ENCODE measurements at regions not wholly inside any gene's neighbourhood (a gene's known extent, or its start where the extent isn't known, plus 50 kb on each side); places are given as distances from the start of the nearest gene placed in this dataset.

DNA sequence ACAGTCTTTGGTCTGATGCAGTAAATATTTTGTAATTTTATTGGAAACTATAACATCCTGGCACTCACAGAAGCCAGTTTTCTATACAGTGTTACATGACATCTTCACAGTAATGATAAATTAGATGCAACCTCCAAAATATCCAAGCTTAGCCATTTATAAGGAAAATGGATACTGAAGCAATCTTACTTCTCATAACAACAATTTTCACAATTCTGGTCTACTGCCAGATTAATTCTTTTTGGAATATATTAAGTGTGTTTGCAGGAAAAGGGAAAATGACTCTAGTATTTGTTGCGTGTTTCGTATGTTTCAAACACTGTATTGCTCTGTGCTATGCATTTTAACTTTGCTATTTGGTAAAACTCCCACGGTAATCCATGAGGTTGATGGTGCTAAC is 1870.9 kb downstream of the ARAP2 start:
- peaks cover 3% of the 10 kb centered on the region for H3K9me3 Mint-ChIP-seq (ENCODE audit: low read depth, unreplicated experiment)
- no TSS peak for BruUV-seq (replicated peaks)
- H3K36me3 Mint-ChIP-seq (ENCODE audit: insufficient read depth, unreplicated experiment): no peaks in the 10 kb centered on the region
- intact Hi-C loops (cut with micrococcal nuclease; ENCODE audit: unreplicated experiment): no loop called here
- TF ChIP-seq, protein P1, sequence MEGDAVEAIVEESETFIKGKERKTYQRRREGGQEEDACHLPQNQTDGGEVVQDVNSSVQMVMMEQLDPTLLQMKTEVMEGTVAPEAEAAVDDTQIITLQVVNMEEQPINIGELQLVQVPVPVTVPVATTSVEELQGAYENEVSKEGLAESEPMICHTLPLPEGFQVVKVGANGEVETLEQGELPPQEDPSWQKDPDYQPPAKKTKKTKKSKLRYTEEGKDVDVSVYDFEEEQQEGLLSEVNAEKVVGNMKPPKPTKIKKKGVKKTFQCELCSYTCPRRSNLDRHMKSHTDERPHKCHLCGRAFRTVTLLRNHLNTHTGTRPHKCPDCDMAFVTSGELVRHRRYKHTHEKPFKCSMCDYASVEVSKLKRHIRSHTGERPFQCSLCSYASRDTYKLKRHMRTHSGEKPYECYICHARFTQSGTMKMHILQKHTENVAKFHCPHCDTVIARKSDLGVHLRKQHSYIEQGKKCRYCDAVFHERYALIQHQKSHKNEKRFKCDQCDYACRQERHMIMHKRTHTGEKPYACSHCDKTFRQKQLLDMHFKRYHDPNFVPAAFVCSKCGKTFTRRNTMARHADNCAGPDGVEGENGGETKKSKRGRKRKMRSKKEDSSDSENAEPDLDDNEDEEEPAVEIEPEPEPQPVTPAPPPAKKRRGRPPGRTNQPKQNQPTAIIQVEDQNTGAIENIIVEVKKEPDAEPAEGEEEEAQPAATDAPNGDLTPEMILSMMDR (IDR thresholded peaks at IDR 0.05; ENCODE audit: unreplicated experiment): no peak
- H3K27ac Mint-ChIP-seq (ENCODE audit: unreplicated experiment): no peak overlapping the region
- no peak for DNase-seq
- H3K4me3 Mint-ChIP-seq (ENCODE audit: low read depth, unreplicated experiment): no peak overlapping the region
- CTCF ChIA-PET: no interaction called here
- no peaks in the 10 kb centered on the region for H3K4me1 Mint-ChIP-seq (ENCODE audit: low read depth, unreplicated experiment)
- no peaks in the 10 kb centered on the region for H3K27me3 Mint-ChIP-seq (ENCODE audit: unreplicated experiment)

DNA sequence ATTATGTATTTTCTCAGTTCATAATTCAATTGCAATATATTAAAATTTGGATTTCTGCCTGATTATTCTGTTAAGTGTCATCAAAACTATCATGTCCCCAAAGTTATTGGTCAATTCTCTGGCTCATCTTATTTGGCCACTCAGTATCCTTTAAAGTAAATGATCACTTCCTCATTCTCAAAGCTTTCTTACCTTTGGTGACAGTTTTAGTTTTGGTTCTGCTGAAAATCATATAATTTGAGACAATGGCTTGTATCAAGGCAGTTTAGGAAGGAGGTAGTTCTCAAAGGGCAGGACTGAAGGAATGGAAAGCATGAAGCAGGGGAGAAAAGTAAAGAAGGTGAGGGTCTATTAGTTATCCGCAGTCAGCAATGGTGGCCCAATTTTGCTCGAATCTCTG is 1832.1 kb downstream of the ARAP2 start:
- Mint-ChIP-seq H3K9me3 (ENCODE audit: low read depth, unreplicated experiment) (peaks cover 5% of the 10 kb centered on the region), H3K36me3 (ENCODE audit: insufficient read depth, unreplicated experiment) (no peaks in the 10 kb centered on the region), H3K27ac (ENCODE audit: unreplicated experiment) (no peak overlapping the region), H3K4me1 (ENCODE audit: low read depth, unreplicated experiment) (no peaks in the 10 kb centered on the region), H3K27me3 (ENCODE audit: unreplicated experiment) (no peaks in the 10 kb centered on the region), H3K4me3 (ENCODE audit: low read depth, unreplicated experiment) (no peak overlapping the region)
- BruUV-seq (replicated peaks): no TSS peak
- TF ChIP-seq, protein P1 (IDR thresholded peaks at IDR 0.05; ENCODE audit: unreplicated experiment): no peak
- CTCF ChIA-PET: no interaction called here
- intact Hi-C loops (cut with micrococcal nuclease; ENCODE audit: unreplicated experiment): no loop called here
- DNase-seq: no peak

DNA sequence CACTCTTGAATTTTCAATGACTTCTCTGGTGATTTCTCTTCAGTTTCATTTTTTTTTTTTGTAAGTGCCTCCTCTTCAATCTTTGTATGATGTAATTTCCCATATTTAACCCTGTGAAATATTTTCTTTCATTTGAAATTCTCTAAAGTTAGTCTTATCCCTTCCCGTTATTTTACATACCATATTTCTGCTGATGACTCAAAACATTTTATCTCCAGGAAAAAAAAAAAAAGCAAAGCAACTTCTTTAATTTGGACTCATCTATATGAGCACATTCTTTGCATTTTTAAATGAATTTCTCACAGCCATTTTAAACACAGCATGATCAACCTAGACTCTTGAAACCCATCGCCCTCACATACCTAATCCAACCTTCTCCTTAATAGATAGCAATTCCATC is 1831.4 kb downstream of the ARAP2 start:
- H3K36me3 Mint-ChIP-seq (ENCODE audit: insufficient read depth, unreplicated experiment): no peaks in the 10 kb centered on the region
- no peak overlapping the region for H3K4me3 Mint-ChIP-seq (ENCODE audit: low read depth, unreplicated experiment)
- H3K27ac Mint-ChIP-seq (ENCODE audit: unreplicated experiment): no peak overlapping the region
- BruUV-seq (replicated peaks): no TSS peak
- no peaks in the 10 kb centered on the region for H3K4me1 Mint-ChIP-seq (ENCODE audit: low read depth, unreplicated experiment)
- TF ChIP-seq, protein P1 (IDR thresholded peaks at IDR 0.05; ENCODE audit: unreplicated experiment): no peak
- H3K9me3 Mint-ChIP-seq (ENCODE audit: low read depth, unreplicated experiment): peaks cover 5% of the 10 kb centered on the region
- no peak for DNase-seq
- intact Hi-C loops (cut with micrococcal nuclease; ENCODE audit: unreplicated experiment): no loop called here
- no peaks in the 10 kb centered on the region for H3K27me3 Mint-ChIP-seq (ENCODE audit: unreplicated experiment)
- CTCF ChIA-PET: no interaction called here

DNA sequence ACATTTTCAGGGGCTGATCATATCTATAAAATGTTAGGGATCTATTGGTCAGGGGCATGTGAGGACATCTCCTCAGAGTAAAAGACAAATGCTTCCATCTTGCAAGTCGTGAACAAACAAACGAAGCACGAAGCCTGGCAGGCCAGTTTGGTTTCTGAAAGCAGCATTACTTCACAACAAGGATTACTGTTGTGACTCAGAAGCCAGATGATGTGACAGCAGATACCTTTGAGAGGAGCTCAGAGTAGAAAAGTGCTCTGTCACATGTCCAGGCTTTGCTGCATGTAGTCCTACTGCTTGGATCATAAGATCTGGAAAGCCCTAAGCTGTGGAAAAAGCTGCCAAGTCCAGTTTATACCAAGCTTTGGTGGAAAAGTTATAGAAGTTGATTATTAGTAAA is 1827.2 kb downstream of the ARAP2 start:
- H3K27ac Mint-ChIP-seq (ENCODE audit: unreplicated experiment): no peak overlapping the region
- no TSS peak for BruUV-seq (replicated peaks)
- no peaks in the 10 kb centered on the region for H3K36me3 Mint-ChIP-seq (ENCODE audit: insufficient read depth, unreplicated experiment)
- TF ChIP-seq, protein P1 (IDR thresholded peaks at IDR 0.05; ENCODE audit: unreplicated experiment): no peak
- no peak overlapping the region for H3K4me3 Mint-ChIP-seq (ENCODE audit: low read depth, unreplicated experiment)
- H3K4me1 Mint-ChIP-seq (ENCODE audit: low read depth, unreplicated experiment): no peaks in the 10 kb centered on the region
- peaks cover 2% of the 10 kb centered on the region for H3K9me3 Mint-ChIP-seq (ENCODE audit: low read depth, unreplicated experiment)
- no peak for DNase-seq
- H3K27me3 Mint-ChIP-seq (ENCODE audit: unreplicated experiment): no peaks in the 10 kb centered on the region
- CTCF ChIA-PET: no interaction called here
- intact Hi-C loops (cut with micrococcal nuclease; ENCODE audit: unreplicated experiment): no loop called here

GRCh38 chr4:34419871-34420270 is 1824.4 kb downstream of the ARAP2 start:
- BruUV-seq (replicated peaks): no TSS peak
- CTCF ChIA-PET: no interaction called here
- Mint-ChIP-seq H3K4me1 (ENCODE audit: low read depth, unreplicated experiment) (no peaks in the 10 kb centered on the region), H3K27me3 (ENCODE audit: unreplicated experiment) (no peaks in the 10 kb centered on the region), H3K9me3 (ENCODE audit: low read depth, unreplicated experiment) (peaks cover 2% of the 10 kb centered on the region), H3K36me3 (ENCODE audit: insufficient read depth, unreplicated experiment) (no peaks in the 10 kb centered on the region), H3K4me3 (ENCODE audit: low read depth, unreplicated experiment) (no peak overlapping the region), H3K27ac (ENCODE audit: unreplicated experiment) (no peak overlapping the region)
- intact Hi-C loops (cut with micrococcal nuclease; ENCODE audit: unreplicated experiment): no loop called here
- TF ChIP-seq, protein P1 (IDR thresholded peaks at IDR 0.05; ENCODE audit: unreplicated experiment): no peak
- DNase-seq: no peak

Measured in Calu3 (cell line).